CD14-positive monocyte (primary cell): ENCODE measurements at regions not wholly inside any gene's neighbourhood (a gene's known extent, or its start where the extent isn't known, plus 50 kb on each side); places are given as distances from the start of the nearest gene placed in this dataset.

Experiments
- DNase-seq, 3 donors: peaks; one replicate each; pipeline ENCODE4 v3.0.0-alpha.2; 2011 to 2022
- H2AFZ ChIP-seq: 2 replicates; pipeline ENCODE4 v1.6.0; 2012; ENCODE audit warnings: mild to moderate bottlenecking, low read depth, low read length, inconsistent platforms; ENCODE audit not compliant: insufficient read depth, poor library complexity, severe bottlenecking
- H3K27ac ChIP-seq, 2 donors: 1 replicate in 1 of 2; 2 replicates in 1 of 2; pipeline ENCODE4 v1.5.1; 2012 to 2013; ENCODE audit warnings: low read length in 2 of 2, control low read depth in 1 of 2, inconsistent platforms in 1 of 2, low read depth in 1 of 2, mild to moderate bottlenecking in 1 of 2
- H3K27me3 ChIP-seq, 2 donors: one replicate each; pipeline versions ENCODE4 v1.6.0 to v1.6.1; 2011 to 2013; ENCODE audit warnings: low read length in 2 of 2; ENCODE audit not compliant: control insufficient read depth in 2 of 2, insufficient read depth in 2 of 2
- H3K36me3 ChIP-seq, 2 donors: replicated peaks in 1 of 2; 1 replicate in 1 of 2; 2 replicates in 1 of 2; pipeline versions ENCODE4 v1.5.1 to v1.6.1; 2012 to 2013; ENCODE audit warnings: low read length in 2 of 2, control low read depth in 1 of 2, inconsistent platforms in 1 of 2, mild to moderate bottlenecking in 1 of 2; ENCODE audit not compliant: insufficient read depth in 2 of 2, control insufficient read depth in 1 of 2
- H3K4me1 ChIP-seq, 2 donors: 1 replicate in 1 of 2; 2 replicates in 1 of 2; pipeline versions ENCODE4 v1.5.1 to v1.6.1; 2012 to 2013; ENCODE audit warnings: low read length in 2 of 2, control low read depth in 1 of 2, inconsistent platforms in 1 of 2, mild to moderate bottlenecking in 1 of 2, moderate library complexity in 1 of 2; ENCODE audit not compliant: insufficient read depth in 2 of 2, control insufficient read depth in 1 of 2
- H3K4me2 ChIP-seq: replicated peaks from 2 replicates; pipeline ENCODE3; 2012; ENCODE audit warnings: low read length, moderate library complexity, mild to moderate bottlenecking; ENCODE audit not compliant: poor library complexity, severe bottlenecking; ENCODE audit errors: extremely low read depth
- H3K4me3 ChIP-seq, 3 experiments: fragments of 200-600 bp in 1 of 3; sonication (generic) in 1 of 3; replicated peaks in 1 of 3; 1 replicate in 2 of 3; 2 replicates in 1 of 3; pipeline ENCODE4 v1.5.1; 2011 to 2013; ENCODE audit warnings: low read length in 3 of 3, mild to moderate bottlenecking in 3 of 3, control low read depth in 2 of 3, low read depth in 2 of 3, inconsistent platforms in 1 of 3, moderate library complexity in 1 of 3
- H3K79me2 ChIP-seq: 2 replicates; pipeline ENCODE4 v1.6.0; 2012; ENCODE audit warnings: mild to moderate bottlenecking, control low read depth, inconsistent platforms, low read length, moderate library complexity; ENCODE audit not compliant: insufficient read depth
- H3K9ac ChIP-seq: 2 replicates; pipeline ENCODE4 v1.6.0; 2017; ENCODE audit warnings: low read length, mild to moderate bottlenecking; ENCODE audit not compliant: insufficient read depth, poor library complexity, severe bottlenecking
- H3K9me3 ChIP-seq, 2 donors: replicated peaks in 1 of 2; 1 replicate in 1 of 2; 2 replicates in 1 of 2; pipeline versions ENCODE4 v1.5.1 to v1.6.1; 2012 to 2013; ENCODE audit warnings: low read length in 2 of 2, control low read depth in 1 of 2; ENCODE audit not compliant: control insufficient read depth in 1 of 2, insufficient read depth in 1 of 2
- H4K20me1 ChIP-seq: 2 replicates; pipeline ENCODE4 v1.6.0; 2012; ENCODE audit warnings: mild to moderate bottlenecking, low read length, control low read depth, moderate library complexity; ENCODE audit not compliant: insufficient read depth
- H3K27ac Mint-ChIP-seq, 7 donors: one replicate each; pipeline ENCODE4 v1.8.0; 2020; ENCODE audit warnings: mild to moderate bottlenecking in 7 of 7, mixed read lengths in 7 of 7, moderate library complexity in 6 of 7, inconsistent platforms in 2 of 7
- H3K27me3 Mint-ChIP-seq, 3 donors: one replicate each; pipeline ENCODE4 v1.8.0; 2021 to 2022; ENCODE audit warnings: low read depth in 3 of 3, mild to moderate bottlenecking in 3 of 3, mixed read lengths in 3 of 3, moderate library complexity in 3 of 3, inconsistent platforms in 1 of 3
- H3K36me3 Mint-ChIP-seq, 2 donors: one replicate each; pipeline ENCODE4 v1.8.0; 2020; ENCODE audit warnings: mixed read lengths in 2 of 2, inconsistent platforms in 1 of 2, mild to moderate bottlenecking in 1 of 2
- H3K4me1 Mint-ChIP-seq: one replicate; pipeline ENCODE4 v1.8.0; 2020; ENCODE audit warnings: mild to moderate bottlenecking, mixed read lengths
- H3K4me3 Mint-ChIP-seq, 2 donors: one replicate each; pipeline ENCODE4 v1.8.0; 2020; ENCODE audit warnings: mild to moderate bottlenecking in 2 of 2, mixed read lengths in 2 of 2, moderate library complexity in 1 of 2
- H3K9me3 Mint-ChIP-seq, 7 donors: one replicate each; pipeline ENCODE4 v1.8.0; 2020 to 2022; ENCODE audit warnings: mixed read lengths in 7 of 7, mild to moderate bottlenecking in 6 of 7, moderate library complexity in 6 of 7, inconsistent platforms in 2 of 7
- WGBS: methylation state at CpG from one replicate; pipeline ENCODE4 v1.1.5; 2013; ENCODE audit warnings: missing lambda C conversion rate; ENCODE audit not compliant: insufficient coverage; 5-methylcytosine and 5-hydroxymethylcytosine counted together
- intact Hi-C, 2 donors: fragments of 100-400 bp; cut with micrococcal nuclease; formaldehyde crosslinking; loops; one replicate each; pipeline versions ENCODE4 v1.15.0 to v1.15.1; 2023
- TF ChIP-seq, protein P1 (sequence below): fragments of 200-600 bp; IDR thresholded peaks from one replicate; pipeline ENCODE4 v1.8.0; 2022; ENCODE audit warnings: antibody characterized with exemption, mild to moderate bottlenecking

DNA sequence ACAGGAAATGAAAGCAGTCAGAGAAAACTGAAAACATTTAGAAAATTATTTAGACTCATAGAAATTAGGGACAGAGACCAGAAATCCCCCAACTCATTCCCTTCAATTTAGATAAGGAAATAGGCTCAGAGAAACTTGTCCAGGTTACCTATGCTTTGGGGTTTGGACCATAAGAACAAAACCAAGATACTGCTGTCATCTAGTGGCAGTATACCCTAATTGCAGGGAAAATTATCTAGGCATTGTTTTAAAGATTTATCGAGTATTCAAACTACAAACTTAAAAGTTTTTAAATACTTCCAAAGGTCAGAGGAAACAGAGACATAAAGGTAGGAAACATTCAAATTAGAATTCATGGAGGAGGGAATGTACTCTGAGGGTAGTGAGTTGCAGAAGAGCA lies 67.0 kb upstream of the KLHL13 start:
- Histone ChIP-seq H3K4me1 (no peaks in the 10 kb centered on the region), H3K4me3 (no peak overlapping the region), H4K20me1 (no peaks in the 10 kb centered on the region), H3K36me3 (no peaks in the 10 kb centered on the region), H3K27ac (no peak overlapping the region), H3K79me2 (no peaks in the 10 kb centered on the region), H3K9ac (no peak overlapping the region), H3K9me3 (no peaks in the 10 kb centered on the region), H3K27me3 (no peaks in the 10 kb centered on the region), H3K4me2 (no peak overlapping the region), H2AFZ (no peak overlapping the region)
- no peak overlapping the region for H3K27ac Mint-ChIP-seq
- no peak overlapping the region for H3K4me3 Mint-ChIP-seq
- intact Hi-C loops, result no loop called here
- no peaks in the 10 kb centered on the region for H3K36me3 Mint-ChIP-seq
- H3K9me3 Mint-ChIP-seq, result peaks cover 0 to 4% (median 0%) of the 10 kb centered on the region in 7 donors
- WGBS, result no CpG with 5 or more reads among the region's 1 CpG
- peaks cover 0 to 7% (median 3%) of the 10 kb centered on the region in 3 donors for H3K27me3 Mint-ChIP-seq
- TF ChIP-seq, protein P1, sequence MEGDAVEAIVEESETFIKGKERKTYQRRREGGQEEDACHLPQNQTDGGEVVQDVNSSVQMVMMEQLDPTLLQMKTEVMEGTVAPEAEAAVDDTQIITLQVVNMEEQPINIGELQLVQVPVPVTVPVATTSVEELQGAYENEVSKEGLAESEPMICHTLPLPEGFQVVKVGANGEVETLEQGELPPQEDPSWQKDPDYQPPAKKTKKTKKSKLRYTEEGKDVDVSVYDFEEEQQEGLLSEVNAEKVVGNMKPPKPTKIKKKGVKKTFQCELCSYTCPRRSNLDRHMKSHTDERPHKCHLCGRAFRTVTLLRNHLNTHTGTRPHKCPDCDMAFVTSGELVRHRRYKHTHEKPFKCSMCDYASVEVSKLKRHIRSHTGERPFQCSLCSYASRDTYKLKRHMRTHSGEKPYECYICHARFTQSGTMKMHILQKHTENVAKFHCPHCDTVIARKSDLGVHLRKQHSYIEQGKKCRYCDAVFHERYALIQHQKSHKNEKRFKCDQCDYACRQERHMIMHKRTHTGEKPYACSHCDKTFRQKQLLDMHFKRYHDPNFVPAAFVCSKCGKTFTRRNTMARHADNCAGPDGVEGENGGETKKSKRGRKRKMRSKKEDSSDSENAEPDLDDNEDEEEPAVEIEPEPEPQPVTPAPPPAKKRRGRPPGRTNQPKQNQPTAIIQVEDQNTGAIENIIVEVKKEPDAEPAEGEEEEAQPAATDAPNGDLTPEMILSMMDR, result peak; percentile 24
- no peaks in the 10 kb centered on the region for H3K4me1 Mint-ChIP-seq
- no peak for DNase-seq

DNA sequence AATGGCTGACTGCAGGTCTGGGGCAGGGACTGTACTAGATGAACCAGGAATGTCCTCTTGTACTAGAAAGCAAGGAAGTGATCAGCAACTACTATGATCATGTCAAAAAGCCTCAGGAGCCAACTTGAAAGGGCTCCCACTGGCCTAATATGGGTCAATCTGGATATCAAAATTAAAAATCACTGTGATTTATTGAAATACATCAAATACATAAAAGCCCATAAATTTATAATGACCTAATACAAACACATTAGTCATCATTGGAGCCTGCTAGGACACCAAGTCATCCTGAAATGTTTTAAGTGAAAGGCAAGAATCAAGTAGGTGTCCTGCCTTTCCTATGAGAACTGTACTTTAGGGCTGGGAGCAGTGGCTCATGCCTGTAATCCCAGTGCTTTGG lies 70.5 kb upstream of the KLHL13 start:
- H2AFZ ChIP-seq, result no peak overlapping the region
- H3K9me3 ChIP-seq, result no peaks in the 10 kb centered on the region
- no peaks in the 10 kb centered on the region for H3K36me3 ChIP-seq
- TF ChIP-seq, protein P1, result no peak
- H3K9ac ChIP-seq, result no peak overlapping the region
- no peaks in the 10 kb centered on the region for H3K27me3 ChIP-seq
- no peak overlapping the region for H3K27ac Mint-ChIP-seq
- H3K4me3 ChIP-seq, result no peak overlapping the region
- peaks cover 3% of the 10 kb centered on the region for H3K4me1 Mint-ChIP-seq
- H4K20me1 ChIP-seq, result no peaks in the 10 kb centered on the region
- H3K4me1 ChIP-seq, result no peaks in the 10 kb centered on the region
- H3K4me2 ChIP-seq, result no peak overlapping the region
- no peaks in the 10 kb centered on the region for H3K36me3 Mint-ChIP-seq
- intact Hi-C loops, result no loop called here
- no peak overlapping the region for H3K27ac ChIP-seq
- H3K27me3 Mint-ChIP-seq, result peaks cover 2 to 3% (median 2%) of the 10 kb centered on the region in 3 donors
- no peak for DNase-seq
- H3K79me2 ChIP-seq, result no peaks in the 10 kb centered on the region
- H3K9me3 Mint-ChIP-seq, result peaks cover 0 to 4% (median 0%) of the 10 kb centered on the region in 7 donors
- no peak overlapping the region for H3K4me3 Mint-ChIP-seq
